Heart left ventricle (tissue), 16 donors: ENCODE measurements at regions not wholly inside any gene's neighbourhood (a gene's known extent, or its start where the extent isn't known, plus 50 kb on each side); places are given as distances from the start of the nearest gene placed in this dataset.
"Not testable (repeated sequence)": the region's sequence is repeated elsewhere in the genome, so short reads cannot be mapped to it uniquely, and the experiment has no call there.

Experiments used
- ATAC-seq, 4 donors: fragments of 200-7000 bp; cut with Tn5 transposase; one replicate each; pipeline ENCODE4 v1.9.1; 2020 to 2022; ENCODE audit warnings: moderate library complexity in 4 of 4, mild to moderate bottlenecking in 3 of 4, moderate number of reproducible peaks in 1 of 4
- DNase-seq, 5 donors: peaks; one replicate each; pipeline ENCODE4 v3.0.0-alpha.2; 2020
- H3K27ac ChIP-seq, 12 donors: fragments of 200-600 bp; sonication (generic) in 4 of 12; one replicate each; pipeline versions ENCODE4 v1.5.0 to v1.8.0; 2016 to 2022; ENCODE audit warnings: mild to moderate bottlenecking in 2 of 12
- H3K27me3 ChIP-seq, 9 donors: fragments of 200-600 bp; sonication (generic) in 2 of 9; one replicate each; pipeline versions ENCODE4 v1.5.1 to v1.8.0; 2016 to 2022; ENCODE audit warnings: mild to moderate bottlenecking in 3 of 9
- H3K36me3 ChIP-seq, 9 donors: fragments of 200-600 bp; sonication (generic) in 2 of 9; one replicate each; pipeline versions ENCODE4 v1.5.0 to v1.8.0; 2018 to 2022; ENCODE audit warnings: mild to moderate bottlenecking in 2 of 9
- H3K4me1 ChIP-seq, 12 donors: fragments of 200-600 bp; sonication (generic) in 4 of 12; one replicate each; pipeline versions ENCODE4 v1.5.0 to v1.8.0; 2016 to 2022; ENCODE audit warnings: mild to moderate bottlenecking in 3 of 12
- H3K4me3 ChIP-seq, 12 donors: fragments of 200-600 bp; sonication (generic) in 4 of 12; one replicate each; pipeline versions ENCODE4 v1.5.0 to v1.8.0; 2017 to 2022; ENCODE audit warnings: mild to moderate bottlenecking in 9 of 12, moderate library complexity in 4 of 12
- H3K9me3 ChIP-seq, 12 donors: fragments of 200-600 bp; sonication (generic) in 4 of 12; one replicate each; pipeline versions ENCODE4 v1.5.0 to v1.8.0; 2016 to 2022; ENCODE audit warnings: mild to moderate bottlenecking in 1 of 12
- CTCF ChIP-seq, 12 donors: fragments of 200-600 bp; sonication (generic) in 4 of 12; IDR thresholded peaks; one replicate each; pipeline versions ENCODE4 v1.5.0 to v1.8.0; 2018 to 2022; ENCODE audit warnings: antibody characterized with exemption in 12 of 12, mild to moderate bottlenecking in 5 of 12
- POLR2A ChIP-seq, 2 donors: fragments of 450-650 bp; IDR thresholded peaks; one replicate each; pipeline ENCODE4 v1.6.1; 2017; ENCODE audit warnings: antibody characterized with exemption in 2 of 2, mild to moderate bottlenecking in 2 of 2, moderate library complexity in 2 of 2
- WGBS, 4 donors: extraction: QIAGEN DNeasy Blood & Tissue Kit in 2 of 4; methylation state at CpG; one replicate each; pipeline versions ENCODE4 v1.1.5 to v1.1.7; 2013 to 2018; 5-methylcytosine and 5-hydroxymethylcytosine counted together
- intact Hi-C, 10 donors: fragments of 100-400 bp; cut with DNase I; formaldehyde crosslinking; loops; one replicate each; pipeline versions ENCODE4 v1.11.1 to v1.14.2; 2022
- donor health status: ischemic (EF 13 %, LVEDD 7.1; RV severe dilation, severe dysfunction).
- donor health status: healthy with polysubstance abuse.
- donor health status: DM: no; HTN: yes; CAD: no.
- donor health status: DM: no; HTN: no; CAD: no.
- donor health status: ischemic (EF 25% LVEDD 6.9; RV normal size, moderate dysfunction).
- donor health status: ischemic (EF 25% LVEDD 5.7; RV mildly dilated, moderate dysfunction).
- donor health status: healthy.
- donor health status: DM: yes; HTN: yes; CAD: no.
- donor health status: ischemic (EF 35%, LVEDD 5.7; RV mildly dilated, moderate dysfunction).
- donor health status: nonischemic (EF 11% LVEDD 7.7; RV severe dilation, severe dysfunction).
- donor health status: DM: yes; HTN: yes; CAD: no.
- donor health status: PGD.
- donor health status: ischemic (EF 29% LVEDD 5.4; RV normal size, mild dysfunction).
- donor health status: nonischemic (EF 23%, LVEDD 6.1; RV moderate dilation, normal function).

GRCh38 chr17:51427323-51427811 is 167.0 kb downstream of the UTP18 start:
- DNase-seq (no peak), ATAC-seq (no peak)
- Histone ChIP-seq H3K4me1 (peaks cover 0 to 11% (median 0%) of the 10 kb centered on the region in 12 donors), H3K27me3 (peaks cover 0 to 6% (median 0%) of the 10 kb centered on the region in 9 donors), H3K27ac (no peak overlapping the region), H3K9me3 (no peaks in the 10 kb centered on the region), H3K36me3 (no peaks in the 10 kb centered on the region), H3K4me3 (no peak overlapping the region)
- WGBS, 4 donors, result 41 to 48% (median 46%) methylated on average over 7 of the region's 7 CpGs
- intact Hi-C loops, result no loop called here
- TF ChIP-seq CTCF (IDR thresholded peaks at IDR 0.05) (no peak), POLR2A (IDR thresholded peaks at IDR 0.05) (no peak)

- H3K27me3 ChIP-seq, result peaks cover 0 to under 1% (median 0%) of the 10 kb centered on the region in 9 donors
- H3K4me1 ChIP-seq, result peaks cover 0 to 11% (median 0%) of the 10 kb centered on the region in 12 donors
- peak in 1 of 4 donors; percentile 50 for ATAC-seq
- intact Hi-C loops, result no loop called here
- no peak overlapping the region for H3K27ac ChIP-seq
- DNase-seq, result no peak
- H3K36me3 ChIP-seq, result no peaks in the 10 kb centered on the region
- 31 to 52% (median 44%) methylated on average over 4 of the region's 4 CpGs for WGBS, 4 donors
- TF ChIP-seq CTCF (IDR thresholded peaks at IDR 0.05) (no peak), POLR2A (IDR thresholded peaks at IDR 0.05) (no peak)
- H3K4me3 ChIP-seq, result no peak overlapping the region
- H3K9me3 ChIP-seq, result no peaks in the 10 kb centered on the region
These were observed 167.5 kb downstream of the UTP18 start for GRCh38 chr17:51427856-51428255.

GRCh38 chr17:51428668-51429495 is 168.5 kb downstream of the UTP18 start:
- peaks cover 0 to 11% (median 0%) of the 10 kb centered on the region in 12 donors for H3K4me1 ChIP-seq
- WGBS, 4 donors, result 53 to 68% (median 63%) methylated on average over 8 of the region's 8 CpGs
- H3K36me3 ChIP-seq, result no peaks in the 10 kb centered on the region
- H3K27me3 ChIP-seq, result no peaks in the 10 kb centered on the region
- no peak for ATAC-seq
- DNase-seq, result no peak
- no peak for TF ChIP-seq CTCF (IDR thresholded peaks at IDR 0.05)
- TF ChIP-seq POLR2A (IDR thresholded peaks at IDR 0.05), result no peak
- H3K27ac ChIP-seq, result no peak overlapping the region
- H3K4me3 ChIP-seq, result no peak overlapping the region
- intact Hi-C loops, result no loop called here
- no peaks in the 10 kb centered on the region for H3K9me3 ChIP-seq

GRCh38 chr17:51429938-51430337 is 169.6 kb downstream of the UTP18 start:
- DNase-seq, intact Hi-C loops, H3K27me3 ChIP-seq, H3K9me3 ChIP-seq, H3K27ac ChIP-seq, H3K4me3 ChIP-seq, ATAC-seq, H3K36me3 ChIP-seq: not testable (repeated sequence)
- 26 to 45% (median 39%) methylated on average over 3 of the region's 3 CpGs for WGBS, 4 donors
- H3K4me1 ChIP-seq, result peaks cover 0 to 11% (median 0%) of the 10 kb centered on the region in 12 donors
